GM21528 (cell line): ENCODE measurements at regions not wholly inside any gene's neighbourhood (a gene's known extent, or its start where the extent isn't known, plus 50 kb on each side); places are given as distances from the start of the nearest gene placed in this dataset.
"Not testable (repeated sequence)": the region's sequence is repeated elsewhere in the genome, so short reads cannot be mapped to it uniquely, and the experiment has no call there.

Experiments
- ATAC-seq: cut with Tn5 transposase; IDR thresholded peaks from one replicate; pipeline ENCODE4 v1.9.1; 2021; ENCODE audit warnings: mild to moderate bottlenecking, moderate library complexity; ENCODE audit not compliant: unreplicated experiment, low FRiP score

DNA sequence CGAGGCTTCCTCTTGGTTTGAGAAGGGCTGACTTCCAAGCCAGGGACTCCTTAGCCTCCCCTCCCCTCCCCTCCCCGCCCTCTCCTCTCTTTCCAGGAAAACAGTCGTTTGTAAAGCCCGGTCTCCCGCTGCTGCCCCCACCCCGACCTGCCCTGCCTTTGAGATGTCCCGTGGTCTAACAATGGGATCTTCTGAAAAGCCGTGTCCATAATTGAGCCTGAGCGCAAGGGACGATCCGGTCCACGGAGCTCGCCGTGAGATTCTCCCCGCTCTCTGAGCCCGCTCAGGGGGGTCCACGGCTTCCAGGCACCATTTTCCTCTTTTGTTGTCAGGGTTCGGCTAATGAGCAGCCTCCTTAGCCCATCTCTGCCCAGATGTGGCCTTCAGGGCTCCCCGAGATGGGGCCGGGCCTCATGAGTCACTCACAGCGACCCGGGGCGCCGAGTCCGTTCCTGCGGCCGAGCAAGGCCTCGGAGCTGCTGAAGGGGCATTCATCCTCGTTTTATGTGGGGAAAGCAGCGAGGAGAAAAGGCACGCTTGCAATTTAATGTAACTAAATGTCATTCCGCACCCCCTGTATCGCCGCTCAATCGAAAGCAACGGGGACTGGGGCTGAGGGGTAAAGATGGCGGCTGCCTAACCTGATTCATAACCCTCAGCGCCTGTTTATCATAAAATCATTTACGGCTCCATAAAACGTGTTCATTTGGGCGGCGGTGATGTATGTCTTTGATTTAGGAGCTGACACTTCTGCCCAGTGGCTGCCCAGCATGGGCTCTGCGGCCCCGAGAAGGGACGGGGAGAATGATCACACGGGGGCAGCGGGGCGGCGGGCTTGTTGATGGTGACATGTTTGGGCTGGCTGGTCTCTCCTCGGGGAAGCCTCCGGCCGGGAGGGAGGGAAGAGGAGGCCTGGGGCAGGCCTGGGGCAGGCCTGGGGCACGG is 232.6 kb upstream of the C1orf174 start:
- ATAC-seq = no peak

DNA sequence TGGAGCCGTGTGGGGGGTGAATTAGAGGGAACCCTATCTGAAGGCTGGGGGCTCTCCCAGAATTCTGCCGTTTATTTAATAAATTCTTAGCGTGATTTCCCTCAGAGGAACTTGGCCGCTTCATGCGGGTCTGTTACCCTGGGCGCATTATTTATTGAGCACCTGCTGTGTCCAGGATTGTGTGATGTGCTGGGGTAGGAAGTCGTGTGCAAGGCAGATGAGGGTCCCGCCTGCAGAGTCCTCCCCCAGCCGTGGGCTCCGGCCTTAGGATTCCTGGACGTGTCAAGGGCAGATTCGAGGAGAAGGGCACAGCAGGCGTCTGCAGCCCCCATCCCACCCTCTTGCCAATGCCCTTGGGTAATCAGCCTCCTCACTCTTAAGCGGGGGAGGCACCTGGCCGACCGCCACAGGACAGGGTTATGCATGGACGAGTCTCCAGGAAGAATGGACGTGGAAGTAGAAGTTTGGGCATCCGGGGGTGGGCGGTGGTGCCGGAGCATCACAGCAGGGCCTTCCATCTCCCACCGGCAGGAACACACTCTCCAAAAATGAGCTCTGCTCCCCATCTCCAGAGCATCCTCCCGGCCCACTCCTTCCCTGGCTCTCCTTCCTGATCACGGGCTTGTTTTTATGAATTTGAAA is 233.3 kb upstream of the C1orf174 start:
- ATAC-seq = no peak

DNA sequence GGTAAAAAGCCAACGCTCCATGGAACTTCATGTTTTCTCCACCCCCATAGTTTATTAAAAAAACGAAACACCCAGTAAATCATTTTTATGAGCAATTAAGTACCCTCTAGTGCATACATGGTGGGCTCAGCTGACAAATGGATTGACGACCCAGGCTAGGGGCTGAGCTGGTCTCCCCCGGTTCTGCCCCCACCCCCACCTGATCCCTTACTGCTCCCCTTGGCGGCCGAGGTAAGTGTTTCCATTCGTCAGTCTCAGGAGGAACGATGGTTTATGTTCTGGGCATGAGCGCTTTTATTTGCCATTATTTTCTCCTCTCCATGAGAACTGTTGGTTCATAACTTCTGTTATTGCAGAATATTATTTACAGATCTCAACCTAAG is 233.9 kb upstream of the C1orf174 start:
- no peak for ATAC-seq

DNA sequence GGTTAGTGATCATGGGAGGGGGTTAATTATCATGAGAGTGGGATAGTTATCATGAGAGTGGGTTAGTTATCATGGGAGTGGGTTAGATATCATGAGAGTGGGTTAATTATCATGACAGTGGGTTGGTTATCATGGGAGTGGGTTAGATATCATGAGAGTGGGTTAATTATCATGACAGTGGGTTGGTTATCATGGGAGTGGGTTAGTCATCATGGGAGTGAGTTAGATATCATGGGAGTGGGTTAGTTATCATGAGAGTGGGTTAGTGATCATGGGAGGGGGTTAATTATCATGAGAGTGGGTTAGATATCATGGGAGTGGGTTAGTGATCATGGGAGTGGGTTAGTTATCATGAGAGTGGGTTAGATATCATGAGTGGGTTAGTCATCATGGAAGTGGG is 235.8 kb upstream of the C1orf174 start:
- not testable (repeated sequence) for ATAC-seq

DNA sequence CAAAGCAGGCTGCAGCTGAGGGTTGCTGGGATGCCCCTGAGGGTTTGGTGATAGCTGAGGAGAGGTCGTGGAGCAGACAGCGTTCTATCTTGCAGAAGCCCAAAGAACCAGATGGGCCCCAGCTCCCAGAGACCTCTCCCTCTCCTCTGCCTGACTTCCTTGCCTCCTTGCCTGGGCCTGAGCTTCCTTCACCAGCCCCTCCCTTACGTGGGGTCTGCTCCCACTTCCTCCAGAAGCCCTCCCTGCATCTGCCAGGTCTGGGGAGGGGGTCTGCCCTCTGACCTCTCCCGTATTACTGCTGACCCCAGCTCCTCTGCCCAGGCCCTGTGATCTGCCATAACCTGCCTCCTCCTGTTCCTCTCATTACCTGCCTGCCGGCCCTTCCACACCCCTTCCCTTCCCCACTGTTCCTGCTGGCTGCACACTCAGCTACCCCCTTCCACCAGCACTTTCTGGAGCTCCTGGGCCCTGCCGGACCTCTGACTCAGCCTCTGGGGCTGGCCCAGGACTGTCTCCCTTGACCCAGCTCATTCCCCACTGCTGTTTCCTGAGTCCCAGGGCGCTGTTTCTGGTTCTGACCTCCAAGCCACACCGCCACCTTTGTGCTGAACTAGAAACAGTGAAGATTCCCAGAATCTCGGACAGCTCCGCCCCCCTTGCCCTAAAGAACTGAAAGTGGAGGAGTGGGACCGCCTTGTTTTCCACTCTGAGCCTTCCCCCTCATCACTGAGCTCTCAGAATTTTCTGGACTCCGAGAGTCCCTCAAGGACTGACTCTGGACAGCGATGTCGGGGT is 237.7 kb upstream of the C1orf174 start:
- no peak for ATAC-seq

DNA sequence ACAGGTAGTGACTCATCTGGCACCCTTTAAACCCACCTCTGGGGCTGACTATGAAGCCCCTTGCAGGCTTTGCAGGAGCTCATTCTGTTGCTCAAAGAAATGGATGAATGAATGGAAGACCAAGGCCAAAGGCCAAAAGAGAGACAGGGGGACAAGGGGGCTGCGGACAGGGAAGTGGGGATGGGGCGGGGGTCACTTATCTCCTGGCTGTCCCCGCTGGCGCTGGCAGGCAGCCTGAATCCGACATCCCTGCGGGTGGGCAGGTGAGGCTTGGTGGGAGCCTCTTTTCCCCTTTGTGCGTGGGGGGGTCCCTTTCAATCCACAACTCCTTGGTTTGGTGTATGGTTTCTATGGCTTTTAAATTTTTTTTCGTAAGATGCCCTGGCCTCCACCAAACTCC is 239.6 kb upstream of the C1orf174 start:
- ATAC-seq = no peak

DNA sequence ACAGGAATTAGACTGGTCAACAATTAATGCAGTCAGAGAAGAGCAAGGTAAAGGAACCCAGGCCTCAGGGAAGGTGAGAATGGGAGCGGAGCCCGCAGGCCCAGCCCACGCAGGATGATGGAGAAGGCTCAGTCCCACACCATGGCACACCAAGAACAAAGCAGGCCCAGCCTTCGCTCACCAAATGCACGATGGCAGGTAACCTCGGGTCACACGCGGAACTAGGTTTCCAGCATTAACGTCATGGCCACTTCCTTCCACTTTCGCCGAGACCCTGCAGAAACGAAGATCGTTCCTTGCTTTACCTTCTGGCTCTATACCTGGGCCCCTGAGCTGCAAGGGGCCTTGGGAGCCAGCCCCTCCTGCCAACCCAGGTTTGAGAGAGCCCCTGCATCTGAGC is 240.2 kb upstream of the C1orf174 start:
- no peak for ATAC-seq

DNA sequence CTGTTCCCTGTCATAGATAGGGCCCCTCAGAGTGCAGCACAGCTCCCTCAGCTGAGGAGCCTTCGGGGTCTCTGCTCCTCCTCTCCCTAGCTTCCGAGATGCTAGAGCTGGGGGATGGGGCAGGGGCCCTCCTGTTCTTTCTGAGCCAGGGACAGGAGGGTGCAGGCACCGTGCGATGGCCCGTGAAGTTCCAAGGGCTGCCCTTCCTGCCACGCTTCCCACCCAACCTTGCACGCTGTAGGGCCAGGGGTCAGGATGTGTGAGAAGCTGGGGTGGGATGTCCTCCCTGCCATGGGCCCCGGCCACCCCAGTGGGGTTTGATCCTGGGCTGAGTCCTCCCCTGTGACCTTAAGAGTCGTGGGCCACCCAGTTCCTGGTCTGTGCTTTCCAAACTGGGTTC is 240.7 kb upstream of the C1orf174 start:
- no peak for ATAC-seq

DNA sequence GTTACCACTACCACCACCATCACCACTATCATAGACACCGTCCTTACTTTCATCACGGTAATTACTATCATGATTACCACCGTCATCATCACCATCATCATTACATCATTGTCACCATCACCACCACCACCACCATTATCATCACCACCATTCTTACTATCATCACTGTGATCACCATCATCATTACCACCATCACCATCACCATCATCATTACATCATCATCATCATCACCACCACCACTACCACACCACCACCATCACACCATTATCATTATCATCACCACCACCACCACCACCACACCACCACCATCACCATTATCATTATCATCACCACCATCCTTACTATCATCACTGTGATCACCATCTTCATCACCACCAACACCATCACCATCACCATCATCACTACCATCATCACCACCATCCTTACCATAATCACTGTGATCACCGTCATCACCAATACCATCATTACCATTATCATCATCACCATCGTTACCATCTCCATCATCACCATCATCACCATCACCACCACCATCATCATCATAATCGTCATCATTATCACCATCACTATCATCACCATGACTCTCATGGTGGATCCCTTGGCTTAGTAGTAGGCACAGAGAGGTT is 244.4 kb upstream of the C1orf174 start:
- ATAC-seq = no peak

DNA sequence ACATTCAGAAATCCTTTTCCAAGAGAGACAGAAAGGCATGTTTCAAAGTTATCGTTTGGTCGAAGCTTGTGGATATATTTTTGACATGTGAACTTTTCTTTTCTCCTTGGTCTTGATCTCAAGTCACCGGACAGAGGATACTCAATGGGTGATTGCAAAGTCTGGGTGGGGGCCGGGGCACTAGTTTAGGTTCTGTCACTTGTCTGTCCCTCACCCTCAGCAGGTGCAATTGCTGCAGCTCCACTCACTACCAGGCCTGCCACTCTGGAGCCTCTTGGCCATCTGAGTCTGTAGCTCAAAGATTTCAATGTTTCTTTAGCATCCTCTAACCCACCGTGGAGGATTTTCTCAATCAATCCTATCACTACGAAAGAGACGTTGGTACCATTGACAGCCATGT is 246.0 kb upstream of the C1orf174 start:
- no peak for ATAC-seq

DNA sequence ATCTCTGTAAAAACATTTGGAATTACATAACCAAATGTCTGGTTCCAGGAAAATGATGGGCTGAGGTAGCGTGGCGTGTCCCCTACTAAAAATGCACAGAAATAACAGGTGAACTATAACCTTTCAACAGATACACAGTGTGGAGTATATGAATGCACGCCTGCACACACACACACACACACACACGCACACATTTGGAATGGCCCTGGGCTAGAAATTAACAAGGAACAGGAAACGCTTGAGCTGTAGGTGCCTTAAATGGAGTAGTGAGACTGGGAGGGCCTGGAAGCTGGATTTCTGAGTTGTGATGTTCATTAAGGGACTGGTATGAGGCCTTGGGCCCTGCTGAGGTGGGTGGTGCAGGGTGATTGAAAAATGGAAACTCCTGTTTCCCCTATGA is 246.5 kb upstream of the C1orf174 start:
- no peak for ATAC-seq

DNA sequence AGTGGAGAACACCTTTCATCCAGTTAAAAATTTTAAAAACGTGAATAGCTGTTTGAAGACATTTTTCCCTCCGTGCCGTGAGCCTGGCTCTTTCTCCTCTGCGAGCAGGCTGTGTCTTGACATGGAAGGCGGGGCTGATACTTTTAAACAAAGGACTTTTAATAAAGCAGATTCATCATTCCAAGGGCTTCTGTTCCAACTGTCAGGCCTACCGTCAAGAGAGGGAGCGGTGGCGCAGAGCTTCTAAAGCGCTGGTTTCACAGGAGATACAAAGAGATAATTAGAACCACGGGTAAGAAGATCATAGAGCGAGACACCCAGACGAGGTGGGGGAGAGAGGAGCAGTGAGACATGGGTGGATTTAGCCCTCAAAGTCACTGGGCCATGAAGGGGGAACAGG is 247.4 kb upstream of the C1orf174 start:
- ATAC-seq = no peak

DNA sequence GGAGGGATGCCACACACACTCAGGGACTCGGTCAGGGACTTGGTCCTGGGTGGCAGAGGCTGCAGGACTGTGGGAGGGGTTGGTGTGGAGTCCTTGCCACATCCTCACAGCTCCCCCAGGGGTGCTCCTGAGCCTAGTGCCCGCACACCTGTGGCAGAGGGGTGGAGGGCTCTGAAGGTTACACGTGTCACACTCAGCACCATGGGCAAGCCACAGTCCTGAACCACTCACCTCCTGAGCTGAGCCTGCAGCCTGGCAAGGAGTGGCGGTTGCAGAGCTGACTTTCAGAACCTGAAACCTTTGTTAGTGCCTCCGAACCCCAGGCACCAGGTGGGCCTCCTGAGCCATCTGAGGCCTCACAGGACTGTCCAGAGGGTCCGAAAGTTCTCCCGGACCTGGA is 249.2 kb upstream of the C1orf174 start:
- no peak for ATAC-seq

DNA sequence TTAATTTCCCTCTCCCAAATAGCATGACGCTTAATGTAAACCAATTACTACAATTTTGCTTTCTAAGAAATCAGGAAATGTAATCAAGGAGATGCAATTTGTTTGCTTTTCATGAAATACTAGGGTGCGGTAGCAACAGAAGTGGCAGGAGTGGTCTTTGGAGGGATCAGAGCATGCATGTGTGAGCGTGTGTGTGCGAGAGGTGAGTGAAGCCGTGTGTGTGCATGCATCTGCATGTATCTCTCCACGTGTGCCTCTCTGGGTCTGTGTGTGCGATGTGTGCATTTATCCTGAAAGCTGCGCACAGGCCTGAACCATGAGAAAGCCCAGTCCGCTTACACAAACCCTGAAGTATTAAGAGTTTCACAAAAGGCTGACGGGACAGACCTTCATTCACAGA is 249.8 kb upstream of the C1orf174 start:
- no peak for ATAC-seq

DNA sequence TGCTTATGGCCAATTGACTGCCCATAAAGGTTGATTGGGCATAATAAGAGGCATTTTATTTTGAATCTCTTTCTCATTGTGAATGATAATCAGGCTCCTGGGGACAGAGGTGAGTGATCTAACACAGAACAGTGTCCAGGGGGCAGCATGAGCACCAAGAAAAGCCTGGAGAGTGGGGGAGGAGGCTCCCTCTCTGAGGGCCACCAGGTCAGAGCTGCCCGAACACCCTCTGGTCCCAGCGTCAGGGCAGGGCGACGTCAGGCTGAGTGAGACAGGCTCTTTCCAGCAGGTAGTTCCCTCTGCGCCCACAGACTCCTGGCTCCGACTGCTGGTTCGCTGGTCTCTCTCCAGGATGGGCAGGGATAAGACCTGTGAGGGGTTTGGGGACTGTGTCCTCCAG is 250.2 kb upstream of the C1orf174 start:
- no peak for ATAC-seq

DNA sequence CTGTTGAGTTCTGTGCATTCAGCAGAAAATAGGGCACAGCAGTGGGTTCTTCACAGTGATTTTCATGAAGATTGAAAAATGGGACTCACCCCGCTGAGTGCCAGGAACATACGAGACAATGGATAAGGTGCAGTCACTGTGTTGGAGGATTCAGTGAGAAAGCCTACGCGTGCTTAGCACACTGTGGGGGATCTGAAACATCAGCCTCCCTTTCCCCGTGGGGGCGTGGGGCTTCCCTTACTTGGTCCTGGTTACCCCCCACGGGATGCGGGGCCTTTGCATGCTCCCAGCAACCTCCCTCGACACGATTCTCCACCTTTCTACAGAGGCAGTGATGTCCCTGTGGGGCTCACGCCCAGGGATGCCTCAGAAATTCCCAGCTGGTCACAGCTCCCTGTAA is 252.2 kb upstream of the C1orf174 start:
- ATAC-seq = no peak

DNA sequence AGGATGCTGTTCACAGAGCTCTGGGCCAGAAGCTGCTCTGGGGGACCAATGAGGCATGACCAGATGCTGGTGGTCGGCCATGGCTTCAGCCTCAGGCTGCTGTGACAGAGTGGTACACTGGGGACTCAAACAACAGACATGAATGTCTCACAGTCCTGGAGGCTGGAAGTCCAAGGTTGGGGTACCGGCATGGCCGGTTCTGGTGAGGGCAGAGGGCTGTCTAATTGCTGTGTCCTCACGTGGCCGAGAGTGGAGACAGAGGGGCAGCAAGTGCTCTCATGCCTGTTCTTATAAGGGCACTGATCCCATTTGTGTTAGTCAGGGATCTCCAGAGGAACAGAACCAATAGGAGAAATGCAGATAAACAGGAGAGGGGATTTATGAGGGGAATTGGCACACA is 253.5 kb upstream of the C1orf174 start:
- no peak for ATAC-seq

DNA sequence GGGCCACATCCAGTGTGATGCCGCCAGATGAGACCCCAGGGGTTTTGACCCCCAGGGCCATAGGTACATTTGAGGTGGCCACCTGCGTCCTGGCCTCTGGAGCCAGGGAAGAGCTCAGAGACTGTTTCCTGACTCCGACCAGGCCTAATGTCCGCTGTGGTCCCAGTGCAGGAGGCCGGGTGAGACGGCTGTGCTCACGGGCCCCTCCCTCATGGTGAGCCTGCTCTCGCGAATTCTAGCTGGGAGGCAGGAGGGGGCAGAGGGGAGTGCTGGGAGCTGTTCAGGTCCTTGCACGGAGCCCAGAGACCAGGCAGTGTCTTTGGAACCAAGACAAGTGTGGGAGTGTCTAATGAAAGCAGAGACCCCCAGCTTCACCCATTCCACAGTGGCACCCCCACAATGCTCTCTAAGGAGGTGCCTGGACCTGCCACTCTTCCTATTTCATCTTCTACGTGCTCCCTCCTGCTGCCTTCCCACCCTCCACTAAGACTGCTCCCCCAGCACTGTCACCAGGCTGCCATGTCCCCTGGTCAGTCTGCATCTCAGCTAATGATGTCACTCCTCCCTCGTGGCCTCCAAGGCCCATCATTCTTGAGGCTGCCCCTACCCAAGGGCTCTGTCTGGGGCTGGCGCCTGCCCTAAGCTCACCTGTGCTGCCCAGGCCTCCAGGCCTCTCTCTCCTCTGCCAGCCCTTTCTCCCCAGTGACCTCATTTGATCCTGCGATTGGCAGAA is 256.3 kb upstream of the C1orf174 start:
- ATAC-seq = no peak

DNA sequence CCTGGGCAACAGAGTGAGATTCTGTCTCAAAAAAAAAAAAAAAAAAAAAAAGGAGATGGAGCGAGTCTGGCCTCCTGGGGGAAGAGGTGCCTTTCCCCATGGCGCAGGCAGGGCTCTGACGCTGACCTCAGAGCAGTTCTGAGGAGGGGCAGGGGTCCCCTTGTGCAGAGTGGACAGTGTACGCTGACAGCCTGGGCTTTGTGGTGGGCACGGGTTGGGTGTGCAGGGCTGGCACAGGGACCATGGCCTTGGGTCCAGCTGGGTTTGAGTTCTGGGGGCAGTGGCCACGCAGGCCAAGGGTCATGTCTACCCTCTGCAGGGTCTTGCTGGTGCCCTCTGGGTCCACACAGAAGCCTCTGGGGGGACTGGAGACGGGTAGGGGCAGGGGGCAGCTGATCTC is 260.1 kb upstream of the C1orf174 start:
- ATAC-seq = no peak

DNA sequence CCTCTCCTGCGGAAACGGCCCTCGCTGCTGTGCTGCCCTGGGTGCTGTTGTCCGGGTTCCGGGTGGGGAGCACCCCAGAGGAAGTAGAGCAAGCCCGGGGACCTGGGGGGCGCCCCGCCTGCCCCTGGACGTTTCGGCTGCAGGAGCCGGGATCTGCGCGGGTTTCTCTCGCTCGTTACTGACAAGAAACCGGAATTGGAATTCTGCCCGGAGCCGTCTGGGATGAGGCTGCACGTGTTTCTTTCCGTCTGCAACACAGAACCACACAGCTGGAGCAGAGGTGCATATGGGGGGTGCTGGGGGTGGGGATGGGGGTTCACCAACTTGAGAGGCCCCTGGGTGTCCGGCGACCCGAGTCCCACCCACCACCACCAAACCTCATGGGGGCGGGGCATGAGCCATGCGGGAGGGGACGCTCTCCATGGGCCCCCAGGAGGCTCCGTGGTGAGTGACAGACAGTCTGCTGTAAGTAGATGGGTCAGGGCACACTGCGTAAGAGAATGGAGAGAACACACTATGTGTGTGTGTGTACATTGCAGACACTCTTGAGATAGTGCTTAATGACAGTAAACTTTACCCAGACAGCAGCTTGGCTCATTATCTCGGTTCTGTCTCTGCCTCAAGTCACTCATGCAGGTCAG is 261.4 kb upstream of the C1orf174 start:
- ATAC-seq = no peak
